ENCODE measurements at regions not wholly inside any gene's neighbourhood (a gene's known extent, or its start where the extent isn't known, plus 50 kb on each side); places are given as distances from the start of the nearest gene placed in this dataset.
"Not testable (repeated sequence)": the region's sequence is repeated elsewhere in the genome, so short reads cannot be mapped to it uniquely, and the experiment has no call there.

- intact Hi-C loops (cut with DNase I): no loop called here
- H3K27me3 ChIP-seq: no peaks in the 10 kb centered on the region
Observed at GRCh38 chr12:105507311-105508038, 177.0 kb downstream of the C12orf75 start.

DNA sequence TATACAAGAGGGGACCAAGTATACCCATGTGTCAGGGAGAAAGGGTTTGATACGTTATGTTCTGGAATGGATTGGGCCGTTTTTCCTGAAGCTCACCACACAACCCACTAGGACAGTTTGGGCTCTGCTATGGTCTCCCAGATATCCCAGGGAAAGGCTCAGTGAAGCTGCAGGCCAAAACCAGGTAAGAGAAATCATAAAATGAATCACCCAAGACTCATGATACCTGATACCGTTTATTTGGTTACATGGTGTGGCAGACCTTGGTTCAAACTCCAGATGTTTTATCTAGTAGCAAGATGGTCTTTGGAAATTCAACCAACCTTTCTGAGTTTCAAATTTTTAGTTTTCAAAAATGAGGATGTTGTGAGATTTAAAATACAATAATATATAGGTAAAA, 177.6 kb downstream of the C12orf75 start:
- no peaks in the 10 kb centered on the region for H3K27me3 ChIP-seq
- no peaks in the 10 kb centered on the region for H3K4me1 ChIP-seq
- TF ChIP-seq, protein P1, sequence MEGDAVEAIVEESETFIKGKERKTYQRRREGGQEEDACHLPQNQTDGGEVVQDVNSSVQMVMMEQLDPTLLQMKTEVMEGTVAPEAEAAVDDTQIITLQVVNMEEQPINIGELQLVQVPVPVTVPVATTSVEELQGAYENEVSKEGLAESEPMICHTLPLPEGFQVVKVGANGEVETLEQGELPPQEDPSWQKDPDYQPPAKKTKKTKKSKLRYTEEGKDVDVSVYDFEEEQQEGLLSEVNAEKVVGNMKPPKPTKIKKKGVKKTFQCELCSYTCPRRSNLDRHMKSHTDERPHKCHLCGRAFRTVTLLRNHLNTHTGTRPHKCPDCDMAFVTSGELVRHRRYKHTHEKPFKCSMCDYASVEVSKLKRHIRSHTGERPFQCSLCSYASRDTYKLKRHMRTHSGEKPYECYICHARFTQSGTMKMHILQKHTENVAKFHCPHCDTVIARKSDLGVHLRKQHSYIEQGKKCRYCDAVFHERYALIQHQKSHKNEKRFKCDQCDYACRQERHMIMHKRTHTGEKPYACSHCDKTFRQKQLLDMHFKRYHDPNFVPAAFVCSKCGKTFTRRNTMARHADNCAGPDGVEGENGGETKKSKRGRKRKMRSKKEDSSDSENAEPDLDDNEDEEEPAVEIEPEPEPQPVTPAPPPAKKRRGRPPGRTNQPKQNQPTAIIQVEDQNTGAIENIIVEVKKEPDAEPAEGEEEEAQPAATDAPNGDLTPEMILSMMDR (IDR thresholded peaks at IDR 0.05): no peak
- no peak for DNase-seq
- no peak overlapping the region for H3K27ac ChIP-seq
- H3K36me3 ChIP-seq: no peaks in the 10 kb centered on the region
- no peak overlapping the region for H3K9ac ChIP-seq (ENCODE audit: low read depth in 2 of 2, low read length in 2 of 2)
- intact Hi-C loops (cut with DNase I): no loop called here
- no peaks in the 10 kb centered on the region for H3K9me3 ChIP-seq
- no peak overlapping the region for H3K4me3 ChIP-seq

More at GRCh38 chr12:105507311-105508038, 177.0 kb downstream of the C12orf75 start:
- Histone ChIP-seq H3K4me3 (no peak overlapping the region), H3K36me3 (no peaks in the 10 kb centered on the region), H3K27ac (no peak overlapping the region), H3K4me1 (no peaks in the 10 kb centered on the region), H3K9me3 (no peaks in the 10 kb centered on the region), H3K9ac (ENCODE audit: low read depth in 2 of 2, low read length in 2 of 2) (no peak overlapping the region)
- DNase-seq: no peak
- TF ChIP-seq, protein P1 (IDR thresholded peaks at IDR 0.05): no peak

- intact Hi-C loops (cut with DNase I): no loop called here
- TF ChIP-seq, protein P1 (IDR thresholded peaks at IDR 0.05): no peak
- H3K27ac ChIP-seq: no peak overlapping the region
Observed at GRCh38 chr12:105510526-105510925, 180.0 kb downstream of the C12orf75 start.

GRCh38 chr12:105512861-105513260, 182.4 kb downstream of the C12orf75 start:
- H3K4me3 ChIP-seq; H3K4me1 ChIP-seq; H3K27ac ChIP-seq; DNase-seq; H3K27me3 ChIP-seq; intact Hi-C loops (cut with DNase I); H3K36me3 ChIP-seq; H3K9ac ChIP-seq (ENCODE audit: low read depth in 2 of 2, low read length in 2 of 2); H3K9me3 ChIP-seq: not testable (repeated sequence)

More at GRCh38 chr12:105510526-105510925, 180.0 kb downstream of the C12orf75 start:
- Histone ChIP-seq H3K4me3 (no peak overlapping the region), H3K9me3 (no peaks in the 10 kb centered on the region), H3K27me3 (no peaks in the 10 kb centered on the region), H3K4me1 (no peaks in the 10 kb centered on the region), H3K9ac (ENCODE audit: low read depth in 2 of 2, low read length in 2 of 2) (no peak overlapping the region), H3K36me3 (no peaks in the 10 kb centered on the region)
- DNase-seq: no peak

DNA sequence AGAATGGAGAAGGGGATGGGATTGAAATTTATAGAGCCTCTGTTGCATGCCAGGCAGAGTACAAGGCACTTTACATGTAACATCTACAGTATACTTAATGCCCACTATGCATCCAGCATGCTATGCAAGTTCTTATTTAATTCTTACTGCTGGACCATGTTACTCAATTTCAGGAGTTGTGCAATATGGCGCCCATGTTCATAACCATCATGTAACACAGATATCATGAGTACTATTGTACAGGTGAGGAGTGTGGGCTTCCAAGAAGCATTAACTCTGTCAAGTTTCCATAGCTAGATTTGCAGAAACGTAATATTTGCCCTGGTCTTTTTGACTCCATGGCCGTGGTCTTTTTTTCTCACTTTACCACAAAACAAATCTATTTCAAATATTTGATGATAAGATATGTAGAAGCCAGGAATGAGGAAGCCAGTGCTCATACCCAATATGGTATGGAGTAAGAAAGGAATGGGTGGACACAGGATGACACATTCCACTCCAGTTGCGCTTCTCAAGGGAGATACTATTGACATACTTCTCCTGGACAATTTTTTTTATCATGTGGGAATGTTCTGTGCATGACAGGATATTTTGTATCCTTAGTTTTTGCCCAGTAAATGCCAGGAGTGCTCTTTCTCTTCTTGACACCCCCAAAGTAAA, 191.8 kb downstream of the C12orf75 start:
- intact Hi-C loops (cut with DNase I): no loop called here
- TF ChIP-seq, protein P1 (IDR thresholded peaks at IDR 0.05): no peak
- Histone ChIP-seq H3K9ac (ENCODE audit: low read depth in 2 of 2, low read length in 2 of 2) (no peak overlapping the region), H3K4me1 (no peaks in the 10 kb centered on the region), H3K9me3 (no peaks in the 10 kb centered on the region), H3K27ac (no peak overlapping the region), H3K4me3 (no peak overlapping the region), H3K27me3 (no peaks in the 10 kb centered on the region), H3K36me3 (no peaks in the 10 kb centered on the region)
- no peak for DNase-seq

Data from colonic mucosa (tissue), 4 donors.